KOPT-K1 (cell line): ENCODE measurements at regions not wholly inside any gene's neighbourhood (a gene's known extent, or its start where the extent isn't known, plus 50 kb on each side); places are given as distances from the start of the nearest gene placed in this dataset.

Experiments
- H3K27ac ChIP-seq: fragments of 200-600 bp; sonication (generic); 2 replicates; pipeline ENCODE4 v1.5.1; 2016; ENCODE audit warnings: antibody characterized with exemption, mild to moderate bottlenecking, low read depth, low read length; ENCODE audit not compliant: poor library complexity, severe bottlenecking
- H3K36me3 ChIP-seq: fragments of 200-600 bp; sonication (generic); 2 replicates; pipeline ENCODE4 v1.5.1; 2017; ENCODE audit warnings: antibody characterized with exemption, mild to moderate bottlenecking, low read length, moderate library complexity; ENCODE audit not compliant: insufficient read depth
- H3K9me3 ChIP-seq: fragments of 200-600 bp; sonication (generic); 2 replicates; pipeline ENCODE4 v1.5.1; 2017; ENCODE audit warnings: antibody characterized with exemption, low read length, mild to moderate bottlenecking; ENCODE audit not compliant: insufficient read depth, poor library complexity, severe bottlenecking

- Histone ChIP-seq H3K27ac (no peak overlapping the region), H3K9me3 (no peaks in the 10 kb centered on the region), H3K36me3 (no peaks in the 10 kb centered on the region)
Observed at GRCh38 chr5:149441986-149442385, 62.9 kb upstream of the IL17B start.

- no peaks in the 10 kb centered on the region for H3K9me3 ChIP-seq
- no peaks in the 10 kb centered on the region for H3K36me3 ChIP-seq
- H3K27ac ChIP-seq, result no peak overlapping the region
Observed at GRCh38 chr5:149441194-149441753, 62.2 kb upstream of the IL17B start.

GRCh38 chr5:149439899-149440542 is 60.9 kb upstream of the IL17B start:
- Histone ChIP-seq H3K9me3 (no peaks in the 10 kb centered on the region), H3K27ac (peak overlapping the region; percentile 49)

GRCh38 chr5:149438711-149439132 is 59.6 kb upstream of the IL17B start:
- H3K9me3 ChIP-seq, result no peaks in the 10 kb centered on the region
- peak overlapping the region; percentile 49 for H3K27ac ChIP-seq

More at GRCh38 chr5:149439899-149440542, 60.9 kb upstream of the IL17B start:
- no peaks in the 10 kb centered on the region for H3K36me3 ChIP-seq

GRCh38 chr5:149438281-149438680 is 59.2 kb upstream of the IL17B start:
- peak overlapping the region; percentile 49 for H3K27ac ChIP-seq
- H3K9me3 ChIP-seq, result no peaks in the 10 kb centered on the region
- H3K36me3 ChIP-seq, result no peaks in the 10 kb centered on the region

More at GRCh38 chr5:149438711-149439132, 59.6 kb upstream of the IL17B start:
- no peaks in the 10 kb centered on the region for H3K36me3 ChIP-seq

- Histone ChIP-seq H3K36me3 (no peaks in the 10 kb centered on the region), H3K27ac (no peak overlapping the region), H3K9me3 (no peaks in the 10 kb centered on the region)
Observed at GRCh38 chr5:149437391-149438040, 58.4 kb upstream of the IL17B start.

- Histone ChIP-seq H3K27ac (no peak overlapping the region), H3K9me3 (no peaks in the 10 kb centered on the region), H3K36me3 (no peaks in the 10 kb centered on the region)
Observed at GRCh38 chr5:149435660-149436059, 56.6 kb upstream of the IL17B start.

- H3K27ac ChIP-seq, result no peak overlapping the region
- no peaks in the 10 kb centered on the region for H3K9me3 ChIP-seq
- no peaks in the 10 kb centered on the region for H3K36me3 ChIP-seq
Observed at GRCh38 chr5:149435015-149435376, 55.9 kb upstream of the IL17B start.

- H3K36me3 ChIP-seq, result no peaks in the 10 kb centered on the region
- no peak overlapping the region for H3K27ac ChIP-seq
Observed at GRCh38 chr5:149434162-149435014, 55.3 kb upstream of the IL17B start.

GRCh38 chr5:149433524-149434131 is 54.5 kb upstream of the IL17B start:
- no peak overlapping the region for H3K27ac ChIP-seq
- H3K36me3 ChIP-seq, result no peaks in the 10 kb centered on the region
- no peaks in the 10 kb centered on the region for H3K9me3 ChIP-seq

More at GRCh38 chr5:149434162-149435014, 55.3 kb upstream of the IL17B start:
- no peaks in the 10 kb centered on the region for H3K9me3 ChIP-seq

GRCh38 chr5:149432911-149433401 is 53.9 kb upstream of the IL17B start:
- Histone ChIP-seq H3K9me3 (no peaks in the 10 kb centered on the region), H3K36me3 (no peaks in the 10 kb centered on the region), H3K27ac (peak overlapping the region; percentile 41)

GRCh38 chr5:149432376-149432775 is 53.3 kb upstream of the IL17B start:
- H3K36me3 ChIP-seq, result no peaks in the 10 kb centered on the region
- no peaks in the 10 kb centered on the region for H3K9me3 ChIP-seq
- H3K27ac ChIP-seq, result peak overlapping the region; percentile 41

GRCh38 chr5:149429839-149430721 is 51.0 kb upstream of the IL17B start:
- Histone ChIP-seq H3K36me3 (no peaks in the 10 kb centered on the region), H3K27ac (no peak overlapping the region), H3K9me3 (no peaks in the 10 kb centered on the region)
